ENCODE measurements at regions not wholly inside any gene's neighbourhood (a gene's known extent, or its start where the extent isn't known, plus 50 kb on each side); places are given as distances from the start of the nearest gene placed in this dataset.

DNA sequence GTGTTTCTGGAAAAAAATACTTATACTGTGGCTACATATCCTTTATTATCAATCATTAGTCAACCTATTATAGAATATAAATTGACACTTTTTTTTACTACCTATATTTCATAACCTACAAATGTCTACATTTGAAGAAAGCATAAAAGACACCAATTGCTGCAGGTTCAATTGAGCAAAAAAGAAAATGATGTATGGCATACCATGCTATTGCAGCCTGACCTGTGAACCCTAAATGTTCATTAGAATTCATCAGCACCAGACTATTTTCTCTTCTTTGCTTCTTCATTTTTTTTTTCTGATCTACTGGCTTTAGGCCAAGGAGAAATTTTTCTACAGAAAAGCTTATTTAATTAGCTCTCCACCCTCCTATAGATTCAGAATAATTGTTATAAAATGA lies 1628.2 kb upstream of the IGFBP7 start:
- Histone ChIP-seq H3K4me1 (ENCODE audit: insufficient read depth, low read length) (no peaks in the 10 kb centered on the region), H3K27ac (ENCODE audit: extremely low read length, insufficient read depth, low read length) (no peak overlapping the region), H3K4me3 (replicated peaks in 1 of 3; ENCODE audit: insufficient read depth in 1 of 3, low read depth in 2 of 3, low read length in 3 of 3) (no peak overlapping the region), H3K36me3 (replicated peaks in 1 of 2; ENCODE audit: control insufficient read depth in 1 of 2, insufficient read depth in 2 of 2, low read length in 2 of 2) (no peaks in the 10 kb centered on the region), H3K9me3 (ENCODE audit: low read length) (no peaks in the 10 kb centered on the region), H2AFZ (ENCODE audit: low read length) (no peak overlapping the region), H3K4me2 (ENCODE audit: low read depth, low read length) (no peak overlapping the region), H3K27me3 (ENCODE audit: control insufficient read depth in 1 of 2, insufficient read depth in 2 of 2, low read length in 2 of 2) (no peaks in the 10 kb centered on the region), H3K79me2 (ENCODE audit: insufficient read depth, low read length) (no peaks in the 10 kb centered on the region), H4K20me1 (ENCODE audit: insufficient read depth, low read length) (no peaks in the 10 kb centered on the region), H3K9ac (ENCODE audit: insufficient read depth, low read depth, low read length) (no peak overlapping the region)
- intact Hi-C loops (cut with micrococcal nuclease; ENCODE audit: unreplicated experiment) (no loop called here), in situ Hi-C loops (cut with HindIII; ENCODE audit: extremely low pct_ligation_motif_present, low pct_unique_long_range_greater_than_20kb) (no loop called here)
- POLR2A ChIA-PET = no interaction called here
- DNase-seq (ENCODE audit: low spot score) (no peak), FAIRE-seq (no peak), ATAC-seq (no peak)
- TF ChIP-seq, protein P1, sequence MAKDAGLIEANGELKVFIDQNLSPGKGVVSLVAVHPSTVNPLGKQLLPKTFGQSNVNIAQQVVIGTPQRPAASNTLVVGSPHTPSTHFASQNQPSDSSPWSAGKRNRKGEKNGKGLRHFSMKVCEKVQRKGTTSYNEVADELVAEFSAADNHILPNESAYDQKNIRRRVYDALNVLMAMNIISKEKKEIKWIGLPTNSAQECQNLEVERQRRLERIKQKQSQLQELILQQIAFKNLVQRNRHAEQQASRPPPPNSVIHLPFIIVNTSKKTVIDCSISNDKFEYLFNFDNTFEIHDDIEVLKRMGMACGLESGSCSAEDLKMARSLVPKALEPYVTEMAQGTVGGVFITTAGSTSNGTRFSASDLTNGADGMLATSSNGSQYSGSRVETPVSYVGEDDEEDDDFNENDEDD (CRISPR knock-in tag; IDR thresholded peaks at IDR 0.05; ENCODE audit: borderline replicate concordance) = no peak
- TF ChIP-seq DMAP1 (CRISPR knock-in tag; IDR thresholded peaks at IDR 0.05) (no peak), ZNF672 (CRISPR knock-in tag; IDR thresholded peaks at IDR 0.05) (no peak), ZNF761 (CRISPR knock-in tag; conservative IDR thresholded peaks at IDR 0.05) (no peak)
- CTCF ChIA-PET (ENCODE audit: low intra/inter-chr PET ratio, low total read pairs) = no interaction called here
- BruUV-seq (replicated peaks) = no TSS peak

DNA sequence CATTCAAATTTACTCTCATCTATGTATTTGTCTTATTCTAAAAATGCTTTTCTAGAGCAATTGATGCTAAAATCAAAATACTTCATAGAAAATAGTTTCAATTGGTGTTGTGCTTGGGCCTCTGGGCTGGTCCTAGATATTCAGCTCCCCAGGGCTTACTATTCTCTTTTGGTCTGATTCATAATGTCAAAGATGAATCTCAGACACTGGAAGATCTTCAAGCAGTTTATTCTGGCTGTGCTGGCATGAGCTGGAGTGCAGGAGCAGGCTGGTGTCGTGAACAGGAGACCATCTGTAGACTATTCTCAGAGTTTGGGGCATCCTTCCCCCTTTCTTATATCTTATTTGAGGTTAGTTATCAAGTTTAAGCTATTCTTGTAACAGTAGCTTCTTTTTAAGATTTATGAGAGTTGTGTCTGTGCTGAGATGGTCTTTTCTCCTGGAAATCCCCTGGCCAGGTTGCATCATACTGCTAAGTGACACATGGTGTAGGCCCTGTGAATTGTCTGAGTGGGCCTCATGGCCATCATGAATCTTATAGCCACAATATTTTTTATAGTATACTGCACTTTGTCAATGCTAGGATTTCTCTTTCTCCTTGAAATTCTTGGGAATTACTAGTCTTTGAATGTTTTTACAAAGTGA lies 1624.0 kb upstream of the IGFBP7 start:
- DNase-seq (ENCODE audit: low spot score) (no peak), FAIRE-seq (no peak), ATAC-seq (no peak)
- Histone ChIP-seq H3K27me3 (ENCODE audit: control insufficient read depth in 1 of 2, insufficient read depth in 2 of 2, low read length in 2 of 2) (no peaks in the 10 kb centered on the region), H3K4me2 (ENCODE audit: low read depth, low read length) (no peak overlapping the region), H3K79me2 (ENCODE audit: insufficient read depth, low read length) (no peaks in the 10 kb centered on the region), H3K9me3 (ENCODE audit: low read length) (no peaks in the 10 kb centered on the region), H4K20me1 (ENCODE audit: insufficient read depth, low read length) (no peaks in the 10 kb centered on the region), H3K27ac (ENCODE audit: extremely low read length, insufficient read depth, low read length) (no peak overlapping the region), H3K4me3 (replicated peaks in 1 of 3; ENCODE audit: insufficient read depth in 1 of 3, low read depth in 2 of 3, low read length in 3 of 3) (no peak overlapping the region), H3K4me1 (ENCODE audit: insufficient read depth, low read length) (no peaks in the 10 kb centered on the region), H2AFZ (ENCODE audit: low read length) (no peak overlapping the region), H3K9ac (ENCODE audit: insufficient read depth, low read depth, low read length) (no peak overlapping the region), H3K36me3 (replicated peaks in 1 of 2; ENCODE audit: control insufficient read depth in 1 of 2, insufficient read depth in 2 of 2, low read length in 2 of 2) (no peaks in the 10 kb centered on the region)
- WGBS (ENCODE audit: low lambda C conversion rate) = 0% methylated on average over 1 of the region's 1 CpG
- ChIA-PET CTCF (ENCODE audit: low intra/inter-chr PET ratio, low total read pairs) (no interaction called here), POLR2A (no interaction called here)
- in situ Hi-C loops (cut with HindIII; ENCODE audit: extremely low pct_ligation_motif_present, low pct_unique_long_range_greater_than_20kb) (no loop called here), intact Hi-C loops (cut with micrococcal nuclease; ENCODE audit: unreplicated experiment) (no loop called here)
- no peak for TF ChIP-seq LCORL (IDR thresholded peaks at IDR 0.05)
- TF ChIP-seq LCORL (CRISPR knock-in tag; IDR thresholded peaks at IDR 0.05) = no peak
- TF ChIP-seq MZF1 (CRISPR knock-in tag; IDR thresholded peaks at IDR 0.05; ENCODE audit: borderline replicate concordance) = no peak
- 0 out of 4 replicates have a peak, but pooled peaks of 1 of the 2 experiments have one; percentile 28 for TF ChIP-seq ATF4 (CRISPR knock-in tag; IDR thresholded peaks at IDR 0.05)
- BruUV-seq (replicated peaks) = no TSS peak

All from HepG2 (cell line).